Prostate gland (tissue), 2 donors: ENCODE measurements at regions not wholly inside any gene's neighbourhood (a gene's known extent, or its start where the extent isn't known, plus 50 kb on each side); places are given as distances from the start of the nearest gene placed in this dataset.

Experiments used
- DNase-seq: peaks from one replicate; pipeline ENCODE4 v3.0.0-alpha.2; 2019; ENCODE audit warnings: low spot score
- H3K27ac ChIP-seq, 2 donors: fragments of 200-600 bp; sonication (generic); 2 replicates each; pipeline ENCODE4 v1.5.1; 2017 to 2019
- H3K27me3 ChIP-seq: fragments of 200-600 bp; sonication (generic); replicated peaks from 2 replicates; pipeline ENCODE4 v1.5.1; 2019; ENCODE audit not compliant: insufficient read depth
- H3K36me3 ChIP-seq, 2 donors: fragments of 200-600 bp; sonication (generic); 1 replicate in 1 of 2; 2 replicates in 1 of 2; pipeline versions ENCODE4 v1.5.1 to v1.8.1; 2017 to 2019
- H3K4me1 ChIP-seq: fragments of 200-600 bp; sonication (generic); replicated peaks from 2 replicates; pipeline ENCODE4 v1.5.1; 2019
- H3K4me3 ChIP-seq, 2 donors: fragments of 200-600 bp; sonication (generic); 2 replicates each; pipeline ENCODE4 v1.5.1; 2017 to 2019
- H3K9me3 ChIP-seq: fragments of 200-600 bp; sonication (generic); 2 replicates; pipeline ENCODE4 v1.5.1; 2017
- POLR2A ChIP-seq: fragments of 450-650 bp; IDR thresholded peaks from one replicate; pipeline ENCODE4 v1.6.1; 2016; ENCODE audit warnings: antibody characterized with exemption, mild to moderate bottlenecking
- POLR2AphosphoS5 ChIP-seq: sonication (generic); formaldehyde crosslinking; IDR thresholded peaks from one replicate; pipeline ENCODE4 v1.6.1; 2017; ENCODE audit warnings: antibody characterized with exemption
- WGBS: methylation state at CpG from one replicate; pipeline ENCODE4 v1.1.5; 2018; 5-methylcytosine and 5-hydroxymethylcytosine counted together
- intact Hi-C: fragments of 100-400 bp; cut with DNase I; formaldehyde crosslinking; loops from one replicate; pipeline ENCODE4 v1.14.2; 2022
- TF ChIP-seq, protein P1 (sequence below), 4 experiments: fragments of 200-600 bp in 2 of 4; fragments of 450-650 bp in 2 of 4; sonication (generic) in 2 of 4; IDR thresholded peaks; 1 replicate in 3 of 4; 2 replicates in 1 of 4; pipeline ENCODE4 v1.5.1; 2016 to 2019; ENCODE audit warnings: antibody characterized with exemption in 4 of 4, mild to moderate bottlenecking in 2 of 4, moderate library complexity in 2 of 4

DNA sequence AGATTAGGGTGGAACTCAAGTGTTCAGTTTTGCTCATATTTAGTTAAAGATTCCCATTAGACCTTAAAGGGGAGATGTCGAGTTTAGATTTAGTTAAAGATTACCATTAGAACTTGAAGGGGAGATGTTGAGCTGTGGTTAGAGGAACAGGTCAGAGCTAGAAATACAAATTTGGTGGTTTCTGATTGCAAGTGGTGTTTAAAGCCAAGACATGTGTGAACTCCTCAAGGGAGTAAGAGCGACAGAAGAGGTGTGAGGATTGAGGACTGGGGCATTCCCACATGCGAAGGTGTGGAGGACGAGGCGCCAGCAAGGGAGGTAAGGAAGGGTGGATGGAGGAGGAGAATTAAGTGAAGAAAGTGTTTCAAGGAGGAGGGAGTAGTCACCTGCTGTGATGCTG, 168.6 kb downstream of the IER5 start:
- intact Hi-C loops: no loop called here
- 88% methylated on average over 5 of the region's 5 CpGs for WGBS

DNA sequence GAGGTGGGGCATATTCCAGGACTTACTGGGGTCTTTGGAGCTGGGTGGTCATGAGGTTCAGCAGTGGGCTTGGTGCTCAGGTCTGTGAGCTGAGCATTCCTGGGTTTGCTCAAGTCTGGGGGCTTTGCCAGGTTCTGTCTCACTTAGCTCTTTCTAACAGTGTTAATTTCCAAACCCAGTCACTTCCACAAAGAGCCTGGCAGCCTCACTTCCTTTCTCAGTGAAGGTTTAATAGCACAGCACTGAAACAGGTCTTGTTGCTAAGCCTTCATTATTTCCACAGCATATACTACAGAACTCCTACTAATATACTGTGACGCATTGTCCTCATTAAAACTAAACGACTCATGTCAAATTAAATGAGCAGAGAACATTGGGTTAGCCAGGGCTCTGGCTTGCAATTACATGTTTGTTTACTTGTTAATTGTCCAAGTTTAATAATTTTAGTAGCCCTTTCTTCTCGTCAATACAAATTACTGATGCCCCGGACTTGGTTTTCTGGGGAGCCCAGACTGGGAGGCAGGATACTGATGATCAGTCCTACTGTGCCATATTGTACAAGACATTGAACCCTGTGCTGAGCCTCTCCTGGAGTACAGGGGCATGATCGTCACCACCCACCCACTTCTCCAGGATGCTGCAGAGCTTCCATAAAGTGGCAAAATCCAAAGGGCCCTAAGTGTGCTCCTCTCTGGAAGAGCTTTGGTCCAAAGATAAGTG, 170.7 kb downstream of the IER5 start:
- H3K9me3 ChIP-seq: no peaks in the 10 kb centered on the region
- no peaks in the 10 kb centered on the region for H3K27me3 ChIP-seq
- WGBS: 20% methylated on average over 5 of the region's 5 CpGs
- no peak for DNase-seq
- peak; percentile 13 for TF ChIP-seq POLR2AphosphoS5
- TF ChIP-seq POLR2A: no peak
- TF ChIP-seq, protein P1, sequence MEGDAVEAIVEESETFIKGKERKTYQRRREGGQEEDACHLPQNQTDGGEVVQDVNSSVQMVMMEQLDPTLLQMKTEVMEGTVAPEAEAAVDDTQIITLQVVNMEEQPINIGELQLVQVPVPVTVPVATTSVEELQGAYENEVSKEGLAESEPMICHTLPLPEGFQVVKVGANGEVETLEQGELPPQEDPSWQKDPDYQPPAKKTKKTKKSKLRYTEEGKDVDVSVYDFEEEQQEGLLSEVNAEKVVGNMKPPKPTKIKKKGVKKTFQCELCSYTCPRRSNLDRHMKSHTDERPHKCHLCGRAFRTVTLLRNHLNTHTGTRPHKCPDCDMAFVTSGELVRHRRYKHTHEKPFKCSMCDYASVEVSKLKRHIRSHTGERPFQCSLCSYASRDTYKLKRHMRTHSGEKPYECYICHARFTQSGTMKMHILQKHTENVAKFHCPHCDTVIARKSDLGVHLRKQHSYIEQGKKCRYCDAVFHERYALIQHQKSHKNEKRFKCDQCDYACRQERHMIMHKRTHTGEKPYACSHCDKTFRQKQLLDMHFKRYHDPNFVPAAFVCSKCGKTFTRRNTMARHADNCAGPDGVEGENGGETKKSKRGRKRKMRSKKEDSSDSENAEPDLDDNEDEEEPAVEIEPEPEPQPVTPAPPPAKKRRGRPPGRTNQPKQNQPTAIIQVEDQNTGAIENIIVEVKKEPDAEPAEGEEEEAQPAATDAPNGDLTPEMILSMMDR (IDR thresholded peaks at IDR 0.05): no peak
- no peak overlapping the region for H3K4me3 ChIP-seq
- H3K36me3 ChIP-seq: no peaks in the 10 kb centered on the region
- intact Hi-C loops: no loop called here
- no peak overlapping the region for H3K27ac ChIP-seq
- peaks cover 4% of the 10 kb centered on the region for H3K4me1 ChIP-seq

More for the DNA sequence above, 168.6 kb downstream of the IER5 start:
- DNase-seq: no peak
- H3K9me3 ChIP-seq: no peaks in the 10 kb centered on the region
- no peak overlapping the region for H3K4me3 ChIP-seq
- peaks cover 4% of the 10 kb centered on the region for H3K4me1 ChIP-seq
- no peaks in the 10 kb centered on the region for H3K36me3 ChIP-seq
- TF ChIP-seq POLR2AphosphoS5 (no peak), POLR2A (no peak)
- TF ChIP-seq, protein P1 (IDR thresholded peaks at IDR 0.05): no peak
- no peak overlapping the region for H3K27ac ChIP-seq
- no peaks in the 10 kb centered on the region for H3K27me3 ChIP-seq

DNA sequence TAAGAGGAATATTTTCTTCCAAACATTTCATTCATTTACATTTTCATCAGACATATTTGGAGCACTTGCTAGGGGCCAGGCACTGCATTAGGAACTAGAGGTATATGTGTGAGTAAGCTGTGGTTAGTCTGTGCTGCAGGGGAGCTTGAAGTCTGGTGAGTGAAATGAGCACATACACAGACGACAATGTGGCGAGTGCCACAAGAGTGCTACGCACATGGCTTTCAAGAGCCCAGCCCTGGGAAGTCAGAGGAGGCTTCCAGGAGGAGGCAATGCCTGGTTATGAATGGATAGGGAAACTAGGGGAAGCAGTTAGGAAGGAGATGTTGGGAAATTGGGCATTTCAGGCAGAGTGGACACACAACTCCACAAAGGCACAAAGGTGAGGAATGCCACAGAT, 171.8 kb downstream of the IER5 start:
- intact Hi-C loops: no loop called here
- H3K9me3 ChIP-seq: no peaks in the 10 kb centered on the region
- DNase-seq: no peak
- WGBS: 94% methylated on average over 3 of the region's 3 CpGs
- H3K4me3 ChIP-seq: no peak overlapping the region
- TF ChIP-seq, protein P1 (IDR thresholded peaks at IDR 0.05): no peak
- TF ChIP-seq POLR2A: no peak
- no peak for TF ChIP-seq POLR2AphosphoS5
- no peaks in the 10 kb centered on the region for H3K27me3 ChIP-seq
- no peak overlapping the region for H3K27ac ChIP-seq
- H3K4me1 ChIP-seq: peaks cover 4% of the 10 kb centered on the region
- no peaks in the 10 kb centered on the region for H3K36me3 ChIP-seq

DNA sequence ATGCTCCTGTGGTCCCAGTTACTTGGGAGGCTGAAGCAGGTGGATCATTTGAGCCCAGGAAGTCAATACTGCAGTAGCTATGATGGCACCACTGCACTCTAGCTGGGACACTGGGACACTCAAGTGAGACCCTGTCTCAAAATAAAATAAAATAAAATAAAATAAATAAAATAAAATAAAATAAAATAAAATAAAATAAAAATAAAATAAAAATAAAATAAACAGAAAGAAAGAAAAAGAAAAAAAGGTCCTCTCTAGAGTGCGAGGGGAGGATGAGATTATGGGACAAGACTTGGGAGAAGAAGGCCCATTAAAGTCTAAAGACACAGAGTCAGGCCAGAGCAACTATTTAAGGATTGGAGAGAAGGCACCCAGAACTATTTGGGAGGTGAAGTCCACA, 172.5 kb downstream of the IER5 start:
- Histone ChIP-seq H3K4me3 (no peak overlapping the region), H3K27me3 (no peaks in the 10 kb centered on the region), H3K27ac (no peak overlapping the region), H3K36me3 (no peaks in the 10 kb centered on the region), H3K9me3 (no peaks in the 10 kb centered on the region), H3K4me1 (peaks cover 4% of the 10 kb centered on the region)
- 94% methylated on average over 1 of the region's 1 CpG for WGBS
- no peak for DNase-seq
- intact Hi-C loops: no loop called here
- TF ChIP-seq, protein P1 (IDR thresholded peaks at IDR 0.05): no peak
- no peak for TF ChIP-seq POLR2AphosphoS5
- no peak for TF ChIP-seq POLR2A

DNA sequence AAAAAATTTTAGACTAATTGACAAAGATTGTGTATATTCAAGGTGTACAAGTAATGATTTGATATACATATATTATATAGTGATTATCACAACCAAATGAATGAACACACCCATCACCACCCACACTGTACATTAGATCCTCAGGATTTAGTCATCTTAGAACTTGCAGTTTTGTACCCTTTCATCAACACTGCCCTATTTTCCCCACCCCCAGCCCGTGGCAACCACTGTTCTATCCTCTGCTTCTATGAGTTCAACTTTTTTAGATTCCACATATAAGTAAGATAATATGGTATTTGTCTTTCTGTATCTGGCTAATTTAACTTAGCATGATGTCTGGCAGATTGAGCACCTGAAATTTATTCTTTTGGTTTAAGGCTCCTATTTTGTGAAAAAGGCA, 173.6 kb downstream of the IER5 start:
- intact Hi-C loops: no loop called here
- Histone ChIP-seq H3K36me3 (no peaks in the 10 kb centered on the region), H3K4me1 (peaks cover 4% of the 10 kb centered on the region), H3K27ac (no peak overlapping the region), H3K4me3 (no peak overlapping the region), H3K27me3 (no peaks in the 10 kb centered on the region), H3K9me3 (no peaks in the 10 kb centered on the region)
- WGBS: 32% methylated on average over 1 of the region's 1 CpG
- no peak for DNase-seq
- TF ChIP-seq POLR2A (no peak), POLR2AphosphoS5 (no peak)
- TF ChIP-seq, protein P1 (IDR thresholded peaks at IDR 0.05): no peak
